HFFc6 (cell line): ENCODE measurements at regions not wholly inside any gene's neighbourhood (a gene's known extent, or its start where the extent isn't known, plus 50 kb on each side); places are given as distances from the start of the nearest gene placed in this dataset.

Source experiments
- DNase-seq: peaks from one replicate; pipeline ENCODE4 v3.0.0-alpha.2; 2018
- H3K27ac Mint-ChIP-seq: 2 replicates; pipeline ENCODE4 v1.8.0; 2020; ENCODE audit warnings: mild to moderate bottlenecking, mixed read lengths
- H3K27me3 Mint-ChIP-seq: 2 replicates; pipeline ENCODE4 v1.8.0; 2021; ENCODE audit warnings: mild to moderate bottlenecking, moderate library complexity, mixed read lengths; ENCODE audit not compliant: insufficient read depth
- H3K36me3 Mint-ChIP-seq: 2 replicates; pipeline ENCODE4 v1.8.0; 2021; ENCODE audit warnings: low read depth, mixed read lengths
- H3K4me1 Mint-ChIP-seq: 2 replicates; pipeline ENCODE4 v1.8.0; 2020; ENCODE audit warnings: low read depth, mixed read lengths
- H3K4me3 Mint-ChIP-seq: 2 replicates; pipeline ENCODE4 v1.8.0; 2020; ENCODE audit warnings: mild to moderate bottlenecking, moderate library complexity, mixed read lengths
- H3K9me3 Mint-ChIP-seq: 2 replicates; pipeline ENCODE4 v1.8.0; 2020; ENCODE audit warnings: mild to moderate bottlenecking, mixed read lengths
- CTCF ChIP-seq: fragments of 200-600 bp; sonication (generic); IDR thresholded peaks from 2 replicates; pipeline ENCODE4 v1.5.0; 2021; ENCODE audit warnings: antibody characterized with exemption, mild to moderate bottlenecking

- no peak for DNase-seq
- no peak for TF ChIP-seq CTCF
- no peak overlapping the region for H3K4me3 Mint-ChIP-seq
- no peaks in the 10 kb centered on the region for H3K27me3 Mint-ChIP-seq
- no peak overlapping the region for H3K27ac Mint-ChIP-seq
- no peaks in the 10 kb centered on the region for H3K4me1 Mint-ChIP-seq
- H3K36me3 Mint-ChIP-seq = no peaks in the 10 kb centered on the region
- peaks cover 20% of the 10 kb centered on the region for H3K9me3 Mint-ChIP-seq
Observed at GRCh38 chr7:10798044-10798443, 175.6 kb upstream of the PHF14 start.

GRCh38 chr7:10799475-10799874 is 174.2 kb upstream of the PHF14 start:
- H3K9me3 Mint-ChIP-seq = peaks cover 15% of the 10 kb centered on the region

GRCh38 chr7:10802011-10802410 is 171.7 kb upstream of the PHF14 start:
- H3K27me3 Mint-ChIP-seq = no peaks in the 10 kb centered on the region
- DNase-seq = no peak
- H3K4me1 Mint-ChIP-seq = no peaks in the 10 kb centered on the region
- no peaks in the 10 kb centered on the region for H3K36me3 Mint-ChIP-seq
- no peak for TF ChIP-seq CTCF
- no peak overlapping the region for H3K4me3 Mint-ChIP-seq
- H3K9me3 Mint-ChIP-seq = peaks cover 19% of the 10 kb centered on the region
- H3K27ac Mint-ChIP-seq = no peak overlapping the region

More at GRCh38 chr7:10799475-10799874, 174.2 kb upstream of the PHF14 start:
- H3K27me3 Mint-ChIP-seq = no peaks in the 10 kb centered on the region
- no peaks in the 10 kb centered on the region for H3K36me3 Mint-ChIP-seq
- DNase-seq = no peak
- no peak overlapping the region for H3K4me3 Mint-ChIP-seq
- no peak overlapping the region for H3K27ac Mint-ChIP-seq
- H3K4me1 Mint-ChIP-seq = no peaks in the 10 kb centered on the region
- no peak for TF ChIP-seq CTCF

- no peaks in the 10 kb centered on the region for H3K36me3 Mint-ChIP-seq
- no peaks in the 10 kb centered on the region for H3K4me1 Mint-ChIP-seq
- DNase-seq = peak; percentile 2
- no peaks in the 10 kb centered on the region for H3K27me3 Mint-ChIP-seq
- no peak for TF ChIP-seq CTCF
- peaks cover 14% of the 10 kb centered on the region; the same call in 1 of the 2 replicates for H3K9me3 Mint-ChIP-seq
- H3K27ac Mint-ChIP-seq = no peak overlapping the region
- no peak overlapping the region for H3K4me3 Mint-ChIP-seq
Observed at GRCh38 chr7:10802526-10802925, 171.1 kb upstream of the PHF14 start.

GRCh38 chr7:10803720-10804119 is 170.0 kb upstream of the PHF14 start:
- no peak for DNase-seq
- H3K27me3 Mint-ChIP-seq = no peaks in the 10 kb centered on the region
- no peak overlapping the region for H3K4me3 Mint-ChIP-seq
- peaks cover 11% of the 10 kb centered on the region for H3K9me3 Mint-ChIP-seq
- H3K4me1 Mint-ChIP-seq = no peaks in the 10 kb centered on the region
- H3K27ac Mint-ChIP-seq = no peak overlapping the region
- no peaks in the 10 kb centered on the region for H3K36me3 Mint-ChIP-seq
- TF ChIP-seq CTCF = no peak

- Mint-ChIP-seq H3K9me3 (peaks cover 13% of the 10 kb centered on the region), H3K4me1 (no peaks in the 10 kb centered on the region), H3K4me3 (no peak overlapping the region), H3K27me3 (no peaks in the 10 kb centered on the region), H3K36me3 (no peaks in the 10 kb centered on the region), H3K27ac (no peak overlapping the region)
- DNase-seq = no peak
- no peak for TF ChIP-seq CTCF
Observed at GRCh38 chr7:10804770-10805169, 168.9 kb upstream of the PHF14 start.
